Keratinocyte (primary cell): ENCODE measurements at regions not wholly inside any gene's neighbourhood (a gene's known extent, or its start where the extent isn't known, plus 50 kb on each side); places are given as distances from the start of the nearest gene placed in this dataset.

Experiments used
- DNase-seq: peaks from one replicate; pipeline ENCODE4 v3.0.0-alpha.2; 2011; ENCODE audit warnings: low read depth, missing footprints, low spot score
- FAIRE-seq: peaks from 2 replicates; lab custom pipeline; 2011; peaks lifted over from hg19 to GRCh38; lab: Jason Lieb, UNC
- H2AFZ ChIP-seq: 2 replicates; pipeline ENCODE4 v1.6.0; 2012; ENCODE audit warnings: low read length, control low read depth, inconsistent platforms; ENCODE audit not compliant: control insufficient read depth
- H3K27ac ChIP-seq: 2 replicates; pipeline ENCODE4 v1.5.1; 2011; ENCODE audit warnings: low read length; ENCODE audit not compliant: control insufficient read depth, insufficient read depth
- H3K27me3 ChIP-seq: 3 replicates; pipeline ENCODE4 v1.6.0; 2011; ENCODE audit warnings: low read length; ENCODE audit not compliant: control insufficient read depth, insufficient read depth; ENCODE audit errors: extremely low read depth
- H3K36me3 ChIP-seq, 2 experiments: 2 replicates in 1 of 2; 3 replicates in 1 of 2; pipeline ENCODE4 v1.5.1; 2011; ENCODE audit warnings: low read length in 2 of 2, mild to moderate bottlenecking in 1 of 2; ENCODE audit not compliant: control insufficient read depth in 2 of 2, insufficient read depth in 2 of 2; ENCODE audit errors: extremely low read depth in 1 of 2
- H3K4me1 ChIP-seq: 3 replicates; pipeline ENCODE4 v1.5.1; 2011; ENCODE audit warnings: low read length; ENCODE audit not compliant: control insufficient read depth, insufficient read depth; ENCODE audit errors: extremely low read depth
- H3K4me2 ChIP-seq: 3 replicates; pipeline ENCODE4 v1.6.0; 2011; ENCODE audit warnings: low read depth, low read length; ENCODE audit not compliant: control insufficient read depth, insufficient read depth; ENCODE audit errors: extremely low read depth
- H3K4me3 ChIP-seq, 3 experiments: fragments of 200-600 bp in 1 of 3; sonication (generic) in 1 of 3; 2 replicates in 2 of 3; 3 replicates in 1 of 3; pipeline ENCODE4 v1.5.1; 2011 to 2016; ENCODE audit warnings: low read length in 3 of 3, mild to moderate bottlenecking in 3 of 3, control low read depth in 2 of 3, inconsistent platforms in 1 of 3, low read depth in 1 of 3, mixed read lengths in 1 of 3, mixed run types in 1 of 3, moderate library complexity in 1 of 3; ENCODE audit not compliant: control insufficient read depth in 2 of 3, insufficient read depth in 2 of 3; ENCODE audit errors: extremely low read depth in 1 of 3
- H3K79me2 ChIP-seq: 2 replicates; pipeline ENCODE4 v1.6.0; 2012; ENCODE audit warnings: low read length; ENCODE audit not compliant: control insufficient read depth, insufficient read depth
- H3K9ac ChIP-seq: 3 replicates; pipeline ENCODE4 v1.6.0; 2011; ENCODE audit warnings: low read length; ENCODE audit not compliant: control insufficient read depth, insufficient read depth; ENCODE audit errors: extremely low read depth
- H3K9me1 ChIP-seq: 3 replicates; pipeline ENCODE4 v1.6.0; 2011; ENCODE audit warnings: low read length; ENCODE audit not compliant: control insufficient read depth, insufficient read depth; ENCODE audit errors: extremely low read depth
- H3K9me3 ChIP-seq: 2 replicates; pipeline ENCODE4 v1.5.1; 2012; ENCODE audit warnings: low read depth, low read length; ENCODE audit not compliant: control insufficient read depth
- H4K20me1 ChIP-seq: 3 replicates; pipeline ENCODE4 v1.6.0; 2011; ENCODE audit warnings: low read length; ENCODE audit not compliant: control insufficient read depth, insufficient read depth; ENCODE audit errors: extremely low read depth
- EZH2 ChIP-seq: IDR thresholded peaks from one replicate; pipeline ENCODE4 v1.6.1; 2012; ENCODE audit warnings: inconsistent platforms, mild to moderate bottlenecking, low read length, moderate library complexity
- dilution Hi-C: fragments of 300-500 bp; cut with MboI; formaldehyde crosslinking; loops from one replicate; pipeline ENCODE4 v1.7.0; 2020; ENCODE audit warnings: low sequenced_read_pairs; ENCODE audit not compliant: extremely low pct_ligation_motif_present
- TF ChIP-seq, protein P1 (sequence below), 3 experiments: IDR thresholded peaks in 1 of 3; conservative IDR thresholded peaks in 1 of 3; optimal IDR thresholded peaks in 1 of 3; 2 replicates in 2 of 3; 3 replicates in 1 of 3; pipeline versions ENCODE3 to v1.5.1; 2011; ENCODE audit warnings: low read length in 3 of 3, mild to moderate bottlenecking in 3 of 3, moderate library complexity in 2 of 3, control low read depth in 1 of 3, inconsistent platforms in 1 of 3; ENCODE audit not compliant: insufficient read depth in 2 of 3; ENCODE audit errors: extremely low read depth in 1 of 3

DNA sequence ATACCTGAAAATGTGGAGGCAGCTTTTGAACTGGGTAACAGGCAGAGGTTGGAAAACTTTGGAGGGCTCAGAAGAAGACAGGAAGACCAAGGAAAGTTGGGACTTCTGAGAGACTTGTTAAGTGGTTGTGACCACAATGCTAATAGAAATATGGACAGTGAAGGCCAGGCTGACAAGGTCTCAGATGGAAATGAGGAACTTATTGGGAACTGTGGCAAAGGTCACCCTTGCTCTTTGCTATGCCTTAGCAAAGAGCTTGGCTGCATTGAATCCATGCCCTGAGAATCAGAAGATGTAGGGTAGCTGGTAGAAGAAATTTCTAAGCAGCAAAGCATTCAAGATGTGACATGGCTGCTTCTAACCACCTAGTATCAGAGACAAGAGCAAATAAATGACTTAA lies 244.4 kb upstream of the ADRA1B start:
- Histone ChIP-seq H3K27me3 (no peaks in the 10 kb centered on the region), H3K27ac (no peak overlapping the region), H3K4me3 (no peak overlapping the region), H3K4me2 (no peak overlapping the region), H4K20me1 (no peaks in the 10 kb centered on the region), H3K9me1 (no peaks in the 10 kb centered on the region), H2AFZ (no peak overlapping the region), H3K79me2 (no peaks in the 10 kb centered on the region), H3K4me1 (no peaks in the 10 kb centered on the region), H3K9ac (no peak overlapping the region), H3K9me3 (no peaks in the 10 kb centered on the region), H3K36me3 (no peaks in the 10 kb centered on the region)
- no peak for FAIRE-seq
- no peak for TF ChIP-seq EZH2
- TF ChIP-seq, protein P1, sequence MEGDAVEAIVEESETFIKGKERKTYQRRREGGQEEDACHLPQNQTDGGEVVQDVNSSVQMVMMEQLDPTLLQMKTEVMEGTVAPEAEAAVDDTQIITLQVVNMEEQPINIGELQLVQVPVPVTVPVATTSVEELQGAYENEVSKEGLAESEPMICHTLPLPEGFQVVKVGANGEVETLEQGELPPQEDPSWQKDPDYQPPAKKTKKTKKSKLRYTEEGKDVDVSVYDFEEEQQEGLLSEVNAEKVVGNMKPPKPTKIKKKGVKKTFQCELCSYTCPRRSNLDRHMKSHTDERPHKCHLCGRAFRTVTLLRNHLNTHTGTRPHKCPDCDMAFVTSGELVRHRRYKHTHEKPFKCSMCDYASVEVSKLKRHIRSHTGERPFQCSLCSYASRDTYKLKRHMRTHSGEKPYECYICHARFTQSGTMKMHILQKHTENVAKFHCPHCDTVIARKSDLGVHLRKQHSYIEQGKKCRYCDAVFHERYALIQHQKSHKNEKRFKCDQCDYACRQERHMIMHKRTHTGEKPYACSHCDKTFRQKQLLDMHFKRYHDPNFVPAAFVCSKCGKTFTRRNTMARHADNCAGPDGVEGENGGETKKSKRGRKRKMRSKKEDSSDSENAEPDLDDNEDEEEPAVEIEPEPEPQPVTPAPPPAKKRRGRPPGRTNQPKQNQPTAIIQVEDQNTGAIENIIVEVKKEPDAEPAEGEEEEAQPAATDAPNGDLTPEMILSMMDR (optimal IDR thresholded peaks at IDR 0.05 in 1 of 3, IDR thresholded peaks at IDR 0.05 in 1 of 3, conservative IDR thresholded peaks at IDR 0.05 in 1 of 3; ENCODE audit: extremely low read depth in 1 of 3, insufficient read depth in 2 of 3, low read length in 3 of 3) = no peak
- dilution Hi-C loops = no loop called here
- no peak for DNase-seq

DNA sequence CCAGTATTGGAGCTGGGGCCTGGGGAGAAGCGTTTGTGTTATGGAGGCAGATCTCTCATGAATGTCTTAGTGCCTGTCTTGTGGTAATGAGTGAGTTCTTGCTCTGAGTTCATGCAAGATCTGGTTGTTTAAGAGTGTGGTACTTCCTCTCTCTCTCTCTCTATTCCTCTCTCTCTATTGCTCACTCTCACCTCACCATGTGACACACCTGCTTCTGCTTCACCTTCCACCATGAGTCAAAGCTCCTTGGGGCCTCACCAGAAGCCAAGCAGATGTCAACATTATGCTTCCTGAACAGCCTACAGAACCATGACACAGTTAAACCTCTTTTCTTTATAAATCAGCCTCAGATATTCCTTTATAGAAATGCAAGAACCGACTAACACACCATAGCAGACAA lies 242.7 kb upstream of the ADRA1B start:
- Histone ChIP-seq H3K9me1 (no peaks in the 10 kb centered on the region), H3K4me3 (no peak overlapping the region), H3K4me1 (no peaks in the 10 kb centered on the region), H3K27me3 (no peaks in the 10 kb centered on the region), H3K9ac (no peak overlapping the region), H3K27ac (no peak overlapping the region), H2AFZ (no peak overlapping the region), H3K79me2 (no peaks in the 10 kb centered on the region), H3K36me3 (no peaks in the 10 kb centered on the region), H3K4me2 (no peak overlapping the region), H4K20me1 (no peaks in the 10 kb centered on the region), H3K9me3 (no peaks in the 10 kb centered on the region)
- dilution Hi-C loops = no loop called here
- FAIRE-seq = no peak
- DNase-seq = no peak
- TF ChIP-seq, protein P1 (optimal IDR thresholded peaks at IDR 0.05 in 1 of 3, IDR thresholded peaks at IDR 0.05 in 1 of 3, conservative IDR thresholded peaks at IDR 0.05 in 1 of 3; ENCODE audit: extremely low read depth in 1 of 3, insufficient read depth in 2 of 3, low read length in 3 of 3) = no peak
- no peak for TF ChIP-seq EZH2
